H9 (cell line): ENCODE measurements at regions not wholly inside any gene's neighbourhood (a gene's known extent, or its start where the extent isn't known, plus 50 kb on each side); places are given as distances from the start of the nearest gene placed in this dataset.

Source experiments
- DNase-seq: peaks from one replicate; pipeline ENCODE4 v3.0.0-alpha.2; 2017
- H2AFZ ChIP-seq: one replicate; pipeline ENCODE4 v1.6.1; 2013; ENCODE audit warnings: mild to moderate bottlenecking, low read length, control low read depth, moderate library complexity
- H2AK5ac ChIP-seq: 2 replicates; pipeline ENCODE4 v1.6.1; 2013; ENCODE audit warnings: low read length, control low read depth, mixed read lengths; ENCODE audit not compliant: insufficient read length
- H2BK120ac ChIP-seq: one replicate; pipeline ENCODE4 v1.6.1; 2013; ENCODE audit warnings: low read depth, mild to moderate bottlenecking, low read length, control low read depth, inconsistent platforms; ENCODE audit not compliant: poor library complexity, severe bottlenecking
- H2BK12ac ChIP-seq: 2 replicates; pipeline ENCODE4 v1.6.1; 2013; ENCODE audit warnings: low read length, control low read depth, mixed read lengths, low read depth; ENCODE audit not compliant: insufficient read length
- H2BK15ac ChIP-seq: 2 replicates; pipeline ENCODE4 v1.6.1; 2013; ENCODE audit warnings: low read depth, low read length, control low read depth
- H2BK20ac ChIP-seq: one replicate; pipeline ENCODE4 v1.6.1; 2013; ENCODE audit warnings: low read depth, mild to moderate bottlenecking, low read length, control low read depth, inconsistent platforms; ENCODE audit not compliant: poor library complexity, severe bottlenecking
- H2BK5ac ChIP-seq: 2 replicates; pipeline ENCODE4 v1.6.1; 2013; ENCODE audit warnings: low read length, control low read depth, mixed read lengths; ENCODE audit not compliant: insufficient read length
- H3K14ac ChIP-seq: 2 replicates; pipeline ENCODE4 v1.6.1; 2013; ENCODE audit warnings: low read length, control low read depth; ENCODE audit not compliant: insufficient read depth
- H3K18ac ChIP-seq: 2 replicates; pipeline ENCODE4 v1.6.1; 2013; ENCODE audit warnings: low read depth, mild to moderate bottlenecking, mixed read lengths, low read length, control low read depth; ENCODE audit not compliant: insufficient read length
- H3K23ac ChIP-seq: 2 replicates; pipeline ENCODE4 v1.6.1; 2013; ENCODE audit warnings: low read length, control low read depth, mixed read lengths, low read depth; ENCODE audit not compliant: insufficient read length
- H3K23me2 ChIP-seq: 2 replicates; pipeline ENCODE4 v1.6.1; 2013; ENCODE audit warnings: low read depth, mild to moderate bottlenecking, mixed read lengths, low read length, control low read depth; ENCODE audit not compliant: insufficient read length, poor library complexity, severe bottlenecking
- H3K27ac ChIP-seq: 2 replicates; pipeline ENCODE4 v1.5.1; 2013; ENCODE audit warnings: low read length, control low read depth, mixed read lengths, low read depth; ENCODE audit not compliant: insufficient read length
- H3K27me3 ChIP-seq: 2 replicates; pipeline ENCODE4 v1.6.1; 2013; ENCODE audit warnings: low read length, control low read depth, inconsistent platforms; ENCODE audit not compliant: insufficient read depth
- H3K4ac ChIP-seq: 2 replicates; pipeline ENCODE4 v1.6.1; 2013; ENCODE audit warnings: low read depth, mild to moderate bottlenecking, control low read depth, inconsistent platforms, low read length, moderate library complexity
- H3K4me1 ChIP-seq: 2 replicates; pipeline ENCODE4 v1.6.1; 2013; ENCODE audit warnings: low read length, control low read depth, inconsistent platforms; ENCODE audit not compliant: insufficient read depth
- H3K4me2 ChIP-seq: 2 replicates; pipeline ENCODE4 v1.6.1; 2013; ENCODE audit warnings: low read length, control low read depth, mixed read lengths; ENCODE audit not compliant: insufficient read length, insufficient read depth
- H3K56ac ChIP-seq: 2 replicates; pipeline ENCODE4 v1.6.1; 2013; ENCODE audit warnings: low read depth, mild to moderate bottlenecking, mixed read lengths, low read length, control low read depth; ENCODE audit not compliant: insufficient read length
- H3K79me1 ChIP-seq: 2 replicates; pipeline ENCODE4 v1.6.1; 2013; ENCODE audit warnings: low read depth, mild to moderate bottlenecking, moderate library complexity, low read length, control low read depth, inconsistent platforms; ENCODE audit not compliant: insufficient read depth, poor library complexity, severe bottlenecking
- H3K79me2 ChIP-seq: 2 replicates; pipeline ENCODE4 v1.6.1; 2013; ENCODE audit warnings: low read length, control low read depth, inconsistent platforms; ENCODE audit not compliant: insufficient read depth
- H3K9ac ChIP-seq: 2 replicates; pipeline ENCODE4 v1.6.1; 2013; ENCODE audit warnings: low read length, control low read depth, mixed read lengths; ENCODE audit not compliant: insufficient read length; ENCODE audit errors: extremely low read depth
- H3K9me3 ChIP-seq: one replicate; pipeline ENCODE4 v1.6.1; 2013; ENCODE audit warnings: low read depth, low read length, inconsistent platforms; ENCODE audit not compliant: control insufficient read depth
- H3T11ph ChIP-seq: one replicate; pipeline ENCODE4 v1.6.1; 2013; ENCODE audit warnings: mild to moderate bottlenecking, low read length, control low read depth, inconsistent platforms
- H4K20me1 ChIP-seq: one replicate; pipeline ENCODE4 v1.6.1; 2013; ENCODE audit not compliant: control insufficient read depth, insufficient read length, insufficient read depth
- H4K5ac ChIP-seq: 2 replicates; pipeline ENCODE4 v1.6.1; 2013; ENCODE audit warnings: low read depth, mild to moderate bottlenecking, mixed read lengths, low read length, control low read depth; ENCODE audit not compliant: insufficient read length
- H4K8ac ChIP-seq: replicated peaks from 2 replicates; pipeline ENCODE4 v1.6.1; 2013; ENCODE audit warnings: low read length, control low read depth, mixed read lengths, low read depth; ENCODE audit not compliant: insufficient read length
- H4K91ac ChIP-seq: 2 replicates; pipeline ENCODE4 v1.6.1; 2013; ENCODE audit warnings: low read depth, mild to moderate bottlenecking, moderate library complexity, mixed read lengths, low read length, control low read depth; ENCODE audit not compliant: insufficient read length
- H3K27ac Mint-ChIP-seq, 3 experiments: 2 replicates in 2 of 3; 3 replicates in 1 of 3; pipeline ENCODE4 v1.8.0; 2020 to 2021; ENCODE audit warnings: mixed read lengths in 3 of 3, mild to moderate bottlenecking in 1 of 3, moderate library complexity in 1 of 3
- H3K27me3 Mint-ChIP-seq: 2 replicates; pipeline ENCODE4 v1.8.0; 2021; ENCODE audit warnings: low read depth, mild to moderate bottlenecking, moderate library complexity, mixed read lengths
- H3K36me3 Mint-ChIP-seq, 3 experiments: 2 replicates in 2 of 3; 3 replicates in 1 of 3; pipeline ENCODE4 v1.8.0; 2020 to 2021; ENCODE audit warnings: low read depth in 3 of 3, mixed read lengths in 3 of 3; ENCODE audit not compliant: insufficient read depth in 1 of 3
- H3K4me1 Mint-ChIP-seq, 2 experiments: 2 replicates each; pipeline ENCODE4 v1.8.0; 2020; ENCODE audit warnings: mixed read lengths in 2 of 2
- H3K4me3 Mint-ChIP-seq, 2 experiments: 2 replicates in 1 of 2; 3 replicates in 1 of 2; pipeline ENCODE4 v1.8.0; 2020 to 2021; ENCODE audit warnings: mild to moderate bottlenecking in 2 of 2, mixed read lengths in 2 of 2, moderate library complexity in 1 of 2
- H3K9me3 Mint-ChIP-seq, 2 experiments: 2 replicates in 1 of 2; 3 replicates in 1 of 2; pipeline ENCODE4 v1.8.0; 2020; ENCODE audit warnings: mild to moderate bottlenecking in 2 of 2, mixed read lengths in 2 of 2, moderate library complexity in 1 of 2
- CTCF ChIP-seq: fragments of 200-600 bp; sonication (generic); conservative IDR thresholded peaks from 3 replicates; pipeline ENCODE4 v1.8.0; 2021; ENCODE audit warnings: antibody characterized with exemption, mild to moderate bottlenecking
- WGBS: extraction: QIAGEN DNeasy Blood & Tissue Kit; methylation state at CpG from one replicate; pipeline ENCODE4 v1.1.7; 2013; ENCODE audit warnings: missing lambda C conversion rate, low lambda C conversion rate, mixed read lengths; ENCODE audit not compliant: insufficient read length; ENCODE audit errors: extremely low coverage; 5-methylcytosine and 5-hydroxymethylcytosine counted together

GRCh38 chr10:10235003-10235402 lies 782.7 kb upstream of the CELF2 start:
- no CpG with 5 or more reads among the region's 3 CpGs for WGBS

More at GRCh38 chr10:10235003-10235402, 782.7 kb upstream of the CELF2 start:
- Mint-ChIP-seq H3K4me1 (peaks cover 4% of the 10 kb centered on the region in 2 experiments; a peak in 3 of 4 replicates), H3K9me3 (no peaks in the 10 kb centered on the region; a peak in 3 of 5 replicates), H3K27me3 (peaks cover 2% of the 10 kb centered on the region; the same call in 1 of the 2 replicates), H3K4me3 (no peak overlapping the region), H3K27ac (0 out of 7 replicates have a peak overlapping the region, but pooled peaks of 1 of the 3 experiments have one; percentile 60), H3K36me3 (0 out of 7 replicates have a peak, but pooled peaks cover 0 to 6% (median 0%) of the 10 kb centered on the region in 3 experiments)
- Histone ChIP-seq H3K56ac (no peak overlapping the region), H3K27ac (no peak overlapping the region), H4K91ac (no peak overlapping the region), H2AK5ac (no peak overlapping the region), H3K79me2 (no peaks in the 10 kb centered on the region), H3K14ac (no peak overlapping the region), H4K20me1 (no peaks in the 10 kb centered on the region), H3T11ph (no peak overlapping the region), H4K8ac (no peak overlapping the region), H2BK12ac (no peak overlapping the region), H3K4me2 (no peak overlapping the region), H2AFZ (no peak overlapping the region), H3K27me3 (no peaks in the 10 kb centered on the region), H3K23me2 (no peaks in the 10 kb centered on the region), H3K18ac (no peak overlapping the region), H3K4ac (no peak overlapping the region), H2BK15ac (no peak overlapping the region), H2BK5ac (no peak overlapping the region), H2BK20ac (no peak overlapping the region), H3K9ac (no peak overlapping the region), H3K79me1 (no peaks in the 10 kb centered on the region), H3K9me3 (no peaks in the 10 kb centered on the region), H3K4me1 (no peaks in the 10 kb centered on the region), H2BK120ac (no peak overlapping the region), H3K23ac (no peak overlapping the region), H4K5ac (no peak overlapping the region)
- DNase-seq = no peak
- TF ChIP-seq CTCF = no peak
